HG02970 (cell line): ENCODE measurements at regions not wholly inside any gene's neighbourhood (a gene's known extent, or its start where the extent isn't known, plus 50 kb on each side); places are given as distances from the start of the nearest gene placed in this dataset.
"Not testable (repeated sequence)": the region's sequence is repeated elsewhere in the genome, so short reads cannot be mapped to it uniquely, and the experiment has no call there.

Experiments
- ATAC-seq: cut with Tn5 transposase; IDR thresholded peaks from one replicate; pipeline ENCODE4 v1.9.1; 2021; ENCODE audit warnings: mild to moderate bottlenecking, moderate library complexity, moderate number of reproducible peaks; ENCODE audit not compliant: unreplicated experiment, low FRiP score

DNA sequence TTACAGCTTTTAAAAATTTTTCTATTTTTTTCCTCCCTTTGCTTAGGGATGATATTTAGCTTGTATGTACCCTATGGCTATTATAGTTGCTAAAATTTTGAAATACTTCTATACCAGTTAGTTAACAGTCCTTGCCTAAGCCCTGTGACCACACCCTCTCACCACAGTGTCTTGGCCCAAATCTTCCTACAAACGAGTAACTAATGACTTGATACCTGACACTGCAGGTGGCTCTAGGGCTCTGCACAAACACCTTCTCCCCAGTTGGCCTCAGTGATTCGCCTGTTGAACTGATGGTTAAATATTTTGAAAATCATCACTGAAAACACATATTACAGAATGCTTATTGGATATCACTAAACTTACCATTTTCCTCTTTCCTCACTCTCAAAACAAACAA, 449.6 kb upstream of the CHD1 start:
- no peak for ATAC-seq

DNA sequence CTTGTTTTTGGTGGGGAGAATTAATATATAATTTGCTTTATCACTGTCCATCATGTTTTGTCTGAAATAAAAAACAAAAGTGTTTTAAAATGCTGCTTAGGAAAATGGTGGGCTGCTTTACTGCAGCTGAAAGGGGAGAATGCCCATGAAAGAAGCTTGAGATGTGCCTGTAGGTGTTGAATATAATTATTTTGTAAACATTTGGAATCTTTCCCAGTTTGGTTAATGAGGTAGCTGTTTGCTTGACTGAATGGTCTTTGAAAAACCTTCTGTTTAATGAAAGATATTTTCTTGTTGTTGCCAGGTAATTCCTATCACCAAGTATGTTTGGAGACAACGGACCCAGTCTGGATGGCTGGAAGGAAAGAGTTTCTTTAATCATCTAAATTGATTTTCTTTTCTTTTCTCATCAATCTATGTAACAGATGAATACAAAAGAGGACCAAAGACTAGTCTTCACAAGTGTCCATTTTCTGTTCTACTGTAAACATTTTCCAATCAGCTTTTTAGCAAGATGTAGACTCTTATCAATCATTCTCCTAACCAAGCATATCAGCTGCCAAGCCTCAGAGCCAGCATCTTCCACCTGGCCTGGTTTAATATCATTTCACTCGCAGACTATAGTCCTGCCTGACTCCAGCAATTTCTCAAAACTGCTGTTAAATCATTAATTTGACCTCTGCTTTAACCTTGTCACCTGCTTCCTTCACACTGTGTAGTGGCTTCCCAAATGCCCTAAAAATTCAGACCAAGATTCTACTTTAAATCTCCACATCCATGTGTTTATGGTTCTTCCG, 441.2 kb upstream of the CHD1 start:
- no peak for ATAC-seq

DNA sequence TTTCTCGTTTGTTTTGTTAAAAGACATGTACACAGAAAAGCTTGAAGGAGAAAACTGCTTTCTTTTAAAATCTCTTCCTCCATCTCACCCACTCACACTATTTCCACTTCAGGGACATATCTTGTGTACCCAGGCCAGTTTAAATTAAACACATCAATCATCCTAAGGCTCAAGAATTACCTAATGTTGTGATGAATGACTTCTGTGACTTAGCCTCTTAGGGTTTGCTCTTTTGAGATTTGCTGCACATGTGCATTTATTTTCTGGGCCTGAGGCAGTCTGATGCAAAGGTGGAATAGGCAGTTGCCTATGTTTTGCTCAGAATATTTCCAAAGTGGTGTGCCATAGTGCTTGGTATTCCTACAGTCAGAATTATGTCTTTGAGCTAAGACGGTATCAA, 439.9 kb upstream of the CHD1 start:
- ATAC-seq = no peak

DNA sequence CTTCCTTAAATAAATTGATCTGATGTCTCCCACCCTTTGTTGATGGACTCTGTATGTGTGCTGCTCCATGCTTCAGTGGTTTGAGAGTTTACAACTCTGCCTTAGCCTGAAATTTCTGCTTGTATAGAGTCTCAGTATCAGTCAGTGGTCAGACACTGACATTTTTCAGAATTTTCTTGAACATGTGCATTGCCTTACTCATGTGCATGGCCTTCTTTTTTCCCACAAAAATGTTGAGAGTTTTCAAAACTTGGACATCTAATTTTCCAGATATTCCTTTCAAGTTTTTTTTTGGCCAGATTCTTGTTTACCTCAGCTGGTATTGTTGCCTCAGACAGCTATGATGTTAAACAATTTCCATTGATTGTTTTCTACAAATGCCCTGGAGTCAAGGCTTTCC, 427.1 kb upstream of the CHD1 start:
- ATAC-seq = no peak

DNA sequence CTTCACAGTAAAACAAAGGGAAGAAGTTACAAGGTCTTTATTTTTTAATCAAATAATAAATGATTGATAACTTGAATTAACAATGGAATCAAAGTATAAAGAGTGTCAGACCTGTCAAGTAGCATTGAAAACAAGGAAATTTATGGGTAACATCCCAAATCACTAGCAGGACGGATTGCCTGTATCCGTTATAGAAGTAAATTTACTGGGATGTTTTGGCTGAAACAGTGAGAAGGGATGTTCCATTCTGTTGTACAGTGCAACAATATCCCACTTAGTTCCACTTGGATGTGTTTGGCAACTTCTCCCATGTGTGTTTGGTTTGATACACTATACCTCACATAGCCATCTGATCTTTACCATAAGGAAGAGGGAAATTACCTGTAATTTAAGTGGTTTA, 421.0 kb upstream of the CHD1 start:
- no peak for ATAC-seq

DNA sequence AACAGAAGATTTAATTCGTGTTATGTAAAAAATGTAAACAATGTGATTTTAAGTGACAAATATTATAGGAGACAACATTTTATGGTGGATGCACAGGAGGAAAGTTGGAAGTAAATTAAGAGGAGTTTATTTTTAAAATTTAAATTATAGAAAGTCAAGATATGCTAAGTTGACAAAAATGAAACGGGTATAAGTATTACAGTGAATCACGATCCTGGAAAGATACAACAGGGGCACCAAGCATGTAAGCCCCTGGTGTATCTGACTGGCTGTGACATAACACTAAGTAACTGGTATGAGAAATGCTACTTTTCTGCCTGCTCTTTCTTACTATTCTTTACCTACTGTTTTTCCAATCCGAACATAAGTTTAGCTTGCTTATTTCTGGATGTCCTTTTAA, 419.8 kb upstream of the CHD1 start:
- ATAC-seq = no peak

DNA sequence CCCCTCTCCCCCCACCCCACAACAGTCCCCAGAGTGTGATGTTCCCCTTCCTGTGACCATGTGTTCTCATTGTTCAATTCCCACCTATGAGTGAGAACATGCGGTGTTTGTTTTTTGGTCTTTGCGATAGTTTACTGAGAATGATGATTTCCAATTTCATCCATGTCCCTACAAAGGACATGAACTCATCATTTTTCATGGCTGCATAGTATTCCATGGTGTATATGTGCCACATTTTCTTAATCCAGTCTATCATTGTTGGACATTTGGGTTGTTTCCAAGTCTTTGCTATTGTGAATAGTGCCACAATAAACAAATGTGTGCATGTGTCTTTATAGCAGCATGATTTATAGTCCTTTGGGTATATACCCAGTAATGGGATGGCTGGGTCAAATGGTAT, 411.0 kb upstream of the CHD1 start:
- not testable (repeated sequence) for ATAC-seq

DNA sequence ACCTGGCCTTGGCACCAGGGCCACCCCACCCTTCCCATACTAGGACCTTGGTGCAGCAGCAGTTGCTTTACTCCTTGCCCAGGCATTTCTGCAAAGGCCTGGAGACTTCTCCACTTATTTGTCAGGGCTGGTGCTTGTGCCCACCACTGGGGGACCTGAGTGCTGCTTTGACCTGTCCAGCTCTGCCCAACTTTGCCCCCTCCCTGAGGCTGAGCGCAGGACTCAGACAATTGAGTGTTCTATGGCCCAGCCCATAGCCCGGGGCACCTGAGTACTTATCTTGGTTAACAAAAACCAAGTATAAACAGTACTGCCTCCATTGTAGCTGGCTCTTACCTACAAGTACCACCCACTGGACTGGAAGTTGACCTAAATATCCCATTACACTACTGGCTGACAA, 406.1 kb upstream of the CHD1 start:
- no peak for ATAC-seq

DNA sequence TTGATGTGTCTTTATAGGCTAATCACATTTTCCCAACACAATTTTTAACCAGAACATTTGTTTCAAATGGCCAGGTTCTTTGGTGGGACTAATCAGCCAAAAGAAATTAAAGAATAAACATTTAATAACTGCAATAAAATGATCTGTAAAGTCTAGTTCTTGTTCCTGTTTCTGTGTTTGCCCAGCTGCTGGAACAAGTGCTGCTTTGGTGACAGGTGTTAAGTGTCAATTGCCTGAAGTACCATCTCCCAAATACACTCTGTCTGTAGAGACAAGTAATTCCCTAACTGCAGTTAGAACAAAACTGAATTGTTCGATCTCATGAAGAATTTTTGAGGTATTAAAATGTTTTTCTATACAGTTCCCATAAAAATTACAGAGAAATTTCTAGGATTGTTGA, 402.3 kb upstream of the CHD1 start:
- ATAC-seq = no peak

DNA sequence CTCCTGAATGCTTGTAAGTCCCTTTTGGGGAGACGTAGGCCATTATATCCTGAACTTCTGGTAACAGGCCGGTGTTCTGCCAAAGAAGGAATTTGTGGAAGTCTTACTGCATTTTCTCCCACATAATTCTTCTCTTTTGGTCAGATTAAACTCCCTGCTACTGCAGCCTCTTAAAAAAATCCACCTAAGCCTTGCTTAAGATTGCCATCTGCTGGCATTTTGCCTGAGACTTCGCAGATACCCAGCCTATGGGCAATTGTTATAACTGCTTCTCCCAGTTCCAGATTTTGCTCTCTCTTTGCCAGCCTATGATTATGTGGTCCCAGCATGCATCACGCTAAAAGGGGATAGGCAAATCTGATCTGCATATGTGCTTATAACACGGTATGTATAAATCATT, 391.6 kb upstream of the CHD1 start:
- ATAC-seq = no peak

DNA sequence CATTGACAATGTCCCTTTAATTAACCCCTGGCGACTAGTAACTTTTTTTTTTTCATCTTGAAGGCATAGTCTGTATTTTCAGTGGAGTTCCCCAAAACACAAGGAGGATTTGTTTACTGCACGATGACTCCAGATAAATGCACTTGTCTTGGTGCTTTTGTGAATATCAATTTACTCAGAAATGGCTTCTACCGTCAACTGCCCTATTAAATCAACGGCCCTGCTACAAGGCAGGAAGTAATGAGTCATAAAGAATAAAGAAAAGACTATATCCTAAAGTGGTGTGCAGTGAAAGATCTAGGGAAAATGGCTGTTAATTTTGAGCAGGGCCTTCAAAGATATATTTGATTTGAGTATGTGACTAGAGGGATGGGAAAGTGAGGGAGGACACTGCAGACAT, 388.3 kb upstream of the CHD1 start:
- no peak for ATAC-seq

DNA sequence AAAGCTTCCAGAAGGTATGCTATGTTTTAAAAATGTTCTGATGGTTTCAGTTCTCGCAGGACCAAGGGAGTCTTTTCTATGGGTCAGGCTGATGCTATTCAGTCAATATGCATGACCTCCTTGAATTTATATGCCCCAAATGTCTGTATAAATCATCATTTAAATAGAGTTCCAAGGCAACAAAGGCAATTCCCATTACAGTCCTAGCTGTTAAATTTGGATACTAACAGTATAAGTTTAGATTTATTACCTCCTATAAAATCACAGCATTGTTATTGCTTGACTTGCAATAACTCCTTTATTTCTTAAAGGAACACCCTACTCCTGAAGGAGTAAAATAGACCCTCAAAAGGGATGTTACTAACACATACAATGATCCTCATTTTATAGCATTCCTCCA, 387.7 kb upstream of the CHD1 start:
- no peak for ATAC-seq

DNA sequence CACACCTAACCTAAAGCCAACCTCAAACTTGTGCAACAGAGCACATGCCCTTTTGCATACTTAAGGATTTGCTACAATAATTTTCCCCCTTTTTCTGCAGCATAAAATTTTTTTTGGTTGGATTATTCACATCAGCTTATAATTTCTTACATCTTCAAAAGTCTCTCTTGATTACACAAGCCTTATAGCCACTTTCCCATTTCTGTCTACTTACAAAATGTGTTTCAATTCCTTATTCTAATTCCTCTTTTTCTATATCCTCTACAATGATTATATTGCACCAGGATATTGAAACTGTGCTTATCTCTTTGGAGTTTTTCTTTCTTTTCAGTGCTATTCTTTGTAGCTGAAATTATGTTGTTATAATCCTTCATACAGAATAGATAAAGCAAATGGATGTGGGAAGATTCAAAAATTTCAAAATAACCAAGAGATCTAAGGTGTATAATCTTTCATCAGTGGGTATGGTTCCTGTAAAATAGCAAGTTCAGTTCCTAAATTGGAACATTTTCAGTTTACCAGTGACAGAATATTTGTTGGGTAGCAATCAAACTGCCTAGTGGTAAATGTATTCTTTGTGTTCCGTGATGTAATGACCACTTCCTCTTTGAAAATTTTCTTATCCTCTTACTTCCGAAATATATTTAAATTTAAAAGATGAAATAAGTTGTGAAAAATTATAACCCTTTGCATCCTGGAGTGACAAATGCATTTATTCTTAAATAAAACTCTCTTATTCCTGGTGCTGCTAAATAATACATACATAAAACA, 386.8 kb upstream of the CHD1 start:
- no peak for ATAC-seq

DNA sequence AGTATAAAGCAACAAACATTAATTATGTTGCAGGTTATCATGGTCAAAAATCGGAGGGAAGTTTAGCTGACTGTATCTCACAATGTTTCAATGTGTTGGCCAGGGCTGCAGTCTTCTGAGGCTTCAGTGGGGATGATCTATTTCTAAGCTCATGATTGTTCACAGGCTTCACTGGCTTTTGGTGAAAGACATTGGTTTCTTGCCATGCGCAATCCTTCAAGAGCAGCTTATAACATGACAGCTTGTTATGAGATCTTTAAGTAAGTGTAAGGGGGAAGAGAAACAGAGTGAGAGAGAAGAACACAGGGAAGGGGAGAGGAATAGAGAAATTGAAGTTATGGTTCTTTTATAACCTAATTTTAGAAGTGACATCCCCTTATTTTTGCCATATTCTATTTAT, 385.9 kb upstream of the CHD1 start:
- no peak for ATAC-seq

DNA sequence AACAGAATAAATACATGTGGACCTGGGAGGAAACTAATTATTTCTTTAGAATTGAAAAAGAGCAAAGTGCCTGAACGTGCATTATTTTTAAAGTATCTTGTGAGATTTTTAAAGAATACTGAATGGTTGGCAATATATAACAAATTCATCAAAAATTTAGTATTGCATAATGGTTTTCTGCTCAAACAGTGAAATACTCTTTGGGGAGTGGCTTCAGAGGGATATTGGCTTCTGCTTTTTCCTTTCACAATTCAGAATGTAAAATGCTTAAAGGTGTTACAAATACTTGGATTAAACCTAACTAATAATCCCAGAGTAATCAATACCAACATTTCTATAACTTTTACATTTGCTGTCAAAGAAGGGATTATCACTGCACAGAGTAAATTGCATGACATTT, 379.3 kb upstream of the CHD1 start:
- no peak for ATAC-seq

DNA sequence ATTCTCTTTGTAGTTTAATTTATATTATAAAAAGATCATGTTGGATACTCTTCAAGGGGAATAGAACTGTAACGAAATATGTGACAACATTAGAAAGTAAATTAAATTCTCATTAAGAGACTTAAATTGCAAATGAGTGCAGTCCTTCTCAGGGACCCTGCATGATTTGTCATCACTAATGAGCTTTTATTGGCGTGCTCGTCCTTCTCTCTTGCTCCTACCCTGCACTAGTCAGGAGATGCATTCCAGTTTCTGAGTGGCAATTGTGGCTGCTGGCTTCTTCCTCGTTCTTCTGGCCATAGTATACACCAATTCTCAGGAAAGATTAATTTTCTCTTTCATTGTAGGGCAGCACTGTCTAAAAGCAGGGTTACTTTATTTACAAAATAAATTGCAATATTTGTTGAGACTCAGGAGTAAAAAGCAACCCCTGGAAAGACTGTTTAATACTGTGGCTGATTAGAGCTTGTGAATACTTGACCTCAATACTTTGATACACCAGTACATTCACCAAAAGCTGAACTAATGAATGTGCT, 376.3 kb upstream of the CHD1 start:
- no peak for ATAC-seq

DNA sequence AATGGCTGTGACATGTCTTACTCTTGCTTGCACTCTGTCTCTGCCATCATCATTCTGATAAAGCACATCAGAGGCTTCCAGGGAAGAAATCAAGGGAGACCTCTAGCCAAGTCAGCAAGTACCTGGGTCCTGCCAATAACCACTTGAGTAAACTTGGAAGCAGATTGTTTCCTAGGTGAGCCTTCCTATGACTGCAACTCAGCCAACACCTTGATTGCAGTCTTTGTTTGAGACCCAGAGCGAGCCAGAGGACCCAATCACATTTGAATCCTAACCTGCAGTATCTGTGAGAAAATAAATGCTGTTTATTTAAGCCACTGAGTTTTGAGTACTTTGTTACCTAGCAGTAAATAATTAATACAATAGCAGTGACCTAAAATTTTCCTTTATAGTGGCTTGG, 356.8 kb upstream of the CHD1 start:
- ATAC-seq = no peak

DNA sequence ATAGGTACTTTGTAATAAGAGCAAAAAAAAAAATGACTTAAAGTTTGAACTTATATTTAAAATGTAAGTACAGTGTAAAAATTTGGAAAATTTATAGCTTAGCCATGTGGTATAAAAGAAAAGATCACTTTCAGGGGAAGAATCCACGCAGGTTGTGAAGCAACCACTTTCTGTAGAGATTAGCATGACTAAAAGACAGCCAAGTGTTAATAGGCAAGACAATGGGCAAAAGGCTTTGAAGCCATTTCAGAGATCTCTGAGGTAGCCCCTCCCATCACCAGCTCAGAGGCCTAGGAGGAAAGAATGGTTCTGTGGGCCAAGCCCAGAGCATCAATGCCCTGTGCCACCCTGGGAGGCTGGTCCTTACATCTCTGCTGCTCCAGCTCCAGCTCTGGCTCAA, 346.3 kb upstream of the CHD1 start:
- no peak for ATAC-seq

DNA sequence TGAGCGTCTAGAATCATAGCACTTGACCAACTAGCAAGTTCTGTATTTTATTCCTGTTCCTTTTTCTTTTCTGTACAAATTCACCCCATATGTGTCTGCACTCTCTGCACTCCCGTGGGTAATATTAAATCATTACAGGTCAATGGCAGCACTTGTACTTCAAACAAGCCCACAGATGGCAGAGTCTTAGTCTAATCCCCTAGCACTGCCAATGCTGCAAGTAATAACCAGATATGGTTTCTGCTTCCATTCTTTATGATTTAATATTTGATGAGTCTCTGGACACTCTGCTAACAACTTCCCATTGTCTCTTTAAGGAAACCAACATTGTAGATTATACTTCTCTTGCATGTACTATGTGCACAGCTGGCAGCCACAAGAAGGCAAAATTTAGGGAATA, 343.8 kb upstream of the CHD1 start:
- ATAC-seq = no peak

DNA sequence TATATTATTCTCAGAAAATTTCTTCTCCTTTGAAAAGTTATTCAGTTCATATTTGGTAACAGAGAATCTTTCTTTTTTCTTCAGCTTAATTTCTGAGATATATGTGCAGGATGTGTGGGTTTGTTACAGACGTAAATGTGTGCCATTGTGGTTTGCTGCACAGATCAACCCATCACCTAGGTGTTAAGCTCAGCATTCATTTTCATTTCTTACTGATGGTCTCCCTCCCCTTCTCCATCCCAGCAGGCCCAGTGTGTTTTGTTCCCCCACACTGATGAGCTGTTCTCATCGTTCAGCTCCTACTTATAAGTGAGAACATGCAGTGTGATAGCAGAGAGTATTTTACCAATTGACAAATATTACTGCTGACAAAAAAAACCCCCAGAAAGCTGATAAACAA, 330.0 kb upstream of the CHD1 start:
- ATAC-seq = no peak

DNA sequence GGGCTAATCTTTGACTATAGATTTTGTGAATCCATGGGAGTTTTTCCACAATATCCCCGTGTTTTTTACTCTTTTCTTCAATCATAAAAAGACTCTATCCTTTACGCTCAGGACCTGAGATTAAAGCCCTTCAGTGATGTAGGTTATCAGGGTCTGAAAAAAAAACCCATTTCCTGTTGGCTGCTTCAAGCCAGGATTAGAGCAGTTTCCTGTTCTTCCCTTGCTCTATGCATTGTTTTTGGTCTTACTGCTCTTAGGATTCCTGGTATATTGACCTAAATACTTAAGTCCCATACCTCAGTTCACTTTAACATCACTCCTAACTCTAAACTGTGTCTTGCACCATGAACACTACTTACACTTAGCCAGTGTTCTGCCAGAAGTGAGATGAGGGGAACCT, 319.3 kb upstream of the CHD1 start:
- no peak for ATAC-seq

DNA sequence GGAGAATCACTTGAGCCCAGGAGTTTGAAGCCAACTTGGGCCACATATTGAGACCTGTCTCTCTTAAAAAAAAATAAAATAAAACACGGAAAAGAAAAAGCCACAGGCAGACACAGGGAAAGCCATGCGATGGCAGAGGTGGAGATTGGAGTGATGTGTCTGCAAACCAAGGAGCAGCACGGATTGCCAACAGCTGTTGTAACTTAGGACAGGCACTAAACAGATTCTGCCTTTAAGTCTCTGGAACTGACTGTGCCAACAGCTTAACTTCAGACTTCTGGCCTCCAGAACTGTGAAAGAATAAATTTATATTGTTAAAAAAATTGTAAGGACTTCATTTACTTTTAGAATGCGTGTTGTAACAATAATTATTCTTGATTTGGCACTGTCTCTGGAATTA, 318.5 kb upstream of the CHD1 start:
- no peak for ATAC-seq
